Activated CD4-positive, alpha-beta T cell treated with anti-CD3 and anti-CD28 coated beads, Interleukin-2, Interleukin-4, amounts not matched to agents 100 ng/mL and 50 ng/mL, durations not matched to agents 16 hours and 8 hours (primary cell): ENCODE measurements at regions not wholly inside any gene's neighbourhood (a gene's known extent, or its start where the extent isn't known, plus 50 kb on each side); places are given as distances from the start of the nearest gene placed in this dataset.
"Not testable (repeated sequence)": the region's sequence is repeated elsewhere in the genome, so short reads cannot be mapped to it uniquely, and the experiment has no call there.

Experiments used
- DNase-seq: peaks from one replicate; pipeline ENCODE4 v3.0.0-alpha.2; 2020; ENCODE audit warnings: low spot score

- DNase-seq = no peak
These were observed 103.1 kb upstream of the DAZL start for GRCh38 chr3:16708285-16708684.

GRCh38 chr3:16711691-16712090, 106.5 kb upstream of the DAZL start:
- not testable (repeated sequence) for DNase-seq

- no peak for DNase-seq
These were observed 110.1 kb upstream of the DAZL start for GRCh38 chr3:16715281-16715680.

GRCh38 chr3:16719426-16719825, 114.2 kb upstream of the DAZL start:
- no peak for DNase-seq

GRCh38 chr3:16720367-16720940, 115.2 kb upstream of the DAZL start:
- no peak for DNase-seq

GRCh38 chr3:16721494-16721893, 116.3 kb upstream of the DAZL start:
- no peak for DNase-seq

- DNase-seq = no peak
These were observed 118.8 kb upstream of the DAZL start for GRCh38 chr3:16723978-16724377.

- DNase-seq = no peak
These were observed 119.3 kb upstream of the DAZL start for GRCh38 chr3:16724487-16724886.

- no peak for DNase-seq
These were observed 120.7 kb upstream of the DAZL start for GRCh38 chr3:16725972-16726371.

- no peak for DNase-seq
These were observed 123.8 kb upstream of the DAZL start for GRCh38 chr3:16728770-16729745.

- no peak for DNase-seq
These were observed 133.2 kb upstream of the DAZL start for GRCh38 chr3:16738451-16738850.

- no peak for DNase-seq
These were observed 134.4 kb upstream of the DAZL start for GRCh38 chr3:16739541-16740105.

GRCh38 chr3:16740515-16740914, 135.3 kb upstream of the DAZL start:
- no peak for DNase-seq

- peak; percentile 1 for DNase-seq
These were observed 136.0 kb upstream of the DAZL start for GRCh38 chr3:16741103-16741758.

GRCh38 chr3:16741890-16742289, 136.7 kb upstream of the DAZL start:
- no peak for DNase-seq

GRCh38 chr3:16743276-16743675, 138.1 kb upstream of the DAZL start:
- DNase-seq = no peak

- DNase-seq = no peak
These were observed 125.4 kb upstream of the PLCL2 start for GRCh38 chr3:16759227-16759903.

- no peak for DNase-seq
These were observed 123.2 kb upstream of the PLCL2 start for GRCh38 chr3:16761571-16761970.

GRCh38 chr3:16765661-16766060, 119.1 kb upstream of the PLCL2 start:
- no peak for DNase-seq

- DNase-seq = no peak
These were observed 117.7 kb upstream of the PLCL2 start for GRCh38 chr3:16767006-16767405.

GRCh38 chr3:16768014-16768413, 116.7 kb upstream of the PLCL2 start:
- no peak for DNase-seq

- no peak for DNase-seq
These were observed 115.8 kb upstream of the PLCL2 start for GRCh38 chr3:16768956-16769355.
